GM06990 (cell line): ENCODE measurements at regions not wholly inside any gene's neighbourhood (a gene's known extent, or its start where the extent isn't known, plus 50 kb on each side); places are given as distances from the start of the nearest gene placed in this dataset.

Experiments used
- DNase-seq: peaks from one replicate; pipeline ENCODE4 v3.0.0-alpha.2; 2011; ENCODE audit not compliant: insufficient read length; ENCODE audit errors: extremely low read depth
- H3K27me3 ChIP-seq: replicated peaks from 2 replicates; pipeline ENCODE4 v1.6.0; 2011; ENCODE audit warnings: low read length; ENCODE audit not compliant: control insufficient read depth, insufficient read depth
- H3K36me3 ChIP-seq: 2 replicates; pipeline ENCODE4 v1.5.1; 2011; ENCODE audit warnings: low read length; ENCODE audit not compliant: control insufficient read depth, insufficient read depth
- H3K4me3 ChIP-seq: replicated peaks from 2 replicates; pipeline ENCODE4 v1.5.1; 2011; ENCODE audit warnings: low read depth, mild to moderate bottlenecking, control low read depth, low read length
- CTCF ChIP-seq: IDR thresholded peaks from 2 replicates; pipeline ENCODE4 v1.5.1; 2011; ENCODE audit warnings: low read length, control low read depth, mild to moderate bottlenecking, inconsistent platforms; ENCODE audit not compliant: insufficient read depth, poor library complexity, severe bottlenecking

DNA sequence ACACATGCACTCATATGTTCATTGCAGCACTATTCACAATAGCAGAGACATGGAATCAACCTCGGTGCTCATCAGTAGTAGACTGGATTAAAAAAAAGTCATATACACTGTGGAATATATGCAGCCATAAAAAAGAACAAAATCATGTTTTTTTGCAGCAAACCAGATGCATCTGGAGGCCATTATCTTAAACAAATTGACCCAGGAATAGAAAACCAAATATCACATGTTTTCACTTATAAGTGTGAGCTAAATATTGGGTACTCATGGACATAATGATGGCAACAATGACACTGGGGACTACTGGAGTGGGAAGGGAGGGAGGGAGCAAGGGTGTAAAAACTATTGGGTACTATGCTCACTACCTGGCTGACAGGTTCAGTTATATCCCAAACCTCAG is 792.6 kb downstream of the EPHA4 start:
- TF ChIP-seq CTCF = no peak
- DNase-seq = no peak
- Histone ChIP-seq H3K4me3 (no peak overlapping the region), H3K27me3 (no peaks in the 10 kb centered on the region), H3K36me3 (no peaks in the 10 kb centered on the region)

- Histone ChIP-seq H3K27me3 (no peaks in the 10 kb centered on the region), H3K36me3 (no peaks in the 10 kb centered on the region), H3K4me3 (no peak overlapping the region)
- DNase-seq = no peak
- TF ChIP-seq CTCF = no peak
These were observed 792.2 kb downstream of the EPHA4 start for GRCh38 chr2:220779931-220780330.

DNA sequence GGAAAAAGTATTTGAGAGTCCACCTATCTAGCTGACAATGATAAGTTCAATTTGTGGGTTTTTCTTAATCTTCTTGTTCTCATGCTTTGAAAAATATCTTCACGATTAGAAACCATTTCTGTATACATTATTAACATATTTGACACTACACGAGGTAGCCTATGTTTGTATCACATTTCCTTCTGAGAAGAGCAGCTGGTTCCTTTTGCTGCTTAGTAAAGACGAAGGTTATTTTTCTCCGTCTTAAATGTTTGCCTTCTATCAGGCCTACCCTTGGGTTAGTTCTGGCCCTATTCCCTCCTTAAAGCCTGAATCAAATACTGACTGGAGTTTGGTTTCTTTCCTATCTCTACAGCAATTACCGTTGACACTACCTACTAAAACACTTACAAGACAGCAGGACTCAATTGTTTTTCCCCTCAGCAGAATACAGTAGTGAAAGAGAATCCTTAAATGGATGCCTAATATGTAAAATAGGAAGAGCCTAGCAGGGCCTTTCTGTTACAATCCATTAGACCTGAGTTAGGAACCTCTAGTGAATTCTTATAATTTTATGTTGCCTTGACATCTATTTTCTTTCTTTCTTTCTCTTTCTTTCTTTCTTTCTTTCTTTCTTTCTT is 790.4 kb downstream of the EPHA4 start:
- Histone ChIP-seq H3K27me3 (no peaks in the 10 kb centered on the region), H3K36me3 (no peaks in the 10 kb centered on the region), H3K4me3 (no peak overlapping the region)
- TF ChIP-seq CTCF = no peak
- DNase-seq = no peak

GRCh38 chr2:220782609-220783113 is 789.4 kb downstream of the EPHA4 start:
- TF ChIP-seq CTCF = no peak
- Histone ChIP-seq H3K4me3 (no peak overlapping the region), H3K36me3 (no peaks in the 10 kb centered on the region), H3K27me3 (no peaks in the 10 kb centered on the region)
- no peak for DNase-seq

DNA sequence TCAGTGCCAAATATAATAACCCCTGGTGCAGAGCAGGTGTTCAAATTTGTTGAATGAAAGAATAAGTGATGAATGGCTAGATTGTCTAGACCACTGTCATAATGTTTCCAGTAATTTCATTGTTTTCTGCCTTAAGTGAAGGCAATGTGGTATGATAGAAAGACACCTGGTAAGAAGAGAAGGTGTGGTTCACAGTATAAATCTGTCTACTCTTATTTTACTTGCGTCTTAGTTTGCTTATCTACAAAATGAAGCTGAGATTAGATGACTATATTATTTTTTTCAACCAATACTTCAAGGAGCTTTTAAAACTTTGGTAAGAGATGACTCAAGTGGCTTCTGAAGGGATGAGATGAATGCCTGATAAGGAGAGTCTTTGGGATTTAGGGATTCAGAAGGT is 788.4 kb downstream of the EPHA4 start:
- no peaks in the 10 kb centered on the region for H3K36me3 ChIP-seq
- H3K27me3 ChIP-seq = no peaks in the 10 kb centered on the region
- no peak for DNase-seq
- H3K4me3 ChIP-seq = no peak overlapping the region
- TF ChIP-seq CTCF = no peak

DNA sequence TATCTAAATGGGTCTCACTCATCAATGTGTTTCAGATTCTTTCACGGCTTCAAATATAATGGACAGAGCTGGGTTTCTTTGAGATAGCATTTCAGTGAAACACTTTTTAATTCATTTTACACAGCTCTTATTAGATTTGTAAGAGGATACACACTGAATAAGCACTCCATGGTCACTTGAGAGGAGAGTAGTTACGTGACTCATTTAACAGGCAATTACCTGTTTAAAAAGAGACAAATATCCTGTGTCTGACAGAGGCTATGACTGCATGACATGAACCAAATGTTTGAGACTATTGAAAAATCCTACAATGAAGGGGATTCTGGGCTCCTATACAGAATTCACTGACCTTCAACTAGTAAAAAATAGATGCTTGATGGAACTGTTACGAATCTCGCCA is 786.9 kb downstream of the EPHA4 start:
- no peak for TF ChIP-seq CTCF
- no peaks in the 10 kb centered on the region for H3K27me3 ChIP-seq
- no peak for DNase-seq

More for the DNA sequence above, 786.9 kb downstream of the EPHA4 start:
- Histone ChIP-seq H3K4me3 (no peak overlapping the region), H3K36me3 (no peaks in the 10 kb centered on the region)
